NCI-H2107 treated with DMSO at 0.1 percent for 48 hours (cell line): ENCODE measurements at regions not wholly inside any gene's neighbourhood (a gene's known extent, or its start where the extent isn't known, plus 50 kb on each side); places are given as distances from the start of the nearest gene placed in this dataset.
"Not testable (repeated sequence)": the region's sequence is repeated elsewhere in the genome, so short reads cannot be mapped to it uniquely, and the experiment has no call there.

Experiments
- DNase-seq: peaks from one replicate; lab custom pipeline; 2025; ENCODE audit not compliant: unreplicated experiment; lab: John Stamatoyannopoulos, UW

DNA sequence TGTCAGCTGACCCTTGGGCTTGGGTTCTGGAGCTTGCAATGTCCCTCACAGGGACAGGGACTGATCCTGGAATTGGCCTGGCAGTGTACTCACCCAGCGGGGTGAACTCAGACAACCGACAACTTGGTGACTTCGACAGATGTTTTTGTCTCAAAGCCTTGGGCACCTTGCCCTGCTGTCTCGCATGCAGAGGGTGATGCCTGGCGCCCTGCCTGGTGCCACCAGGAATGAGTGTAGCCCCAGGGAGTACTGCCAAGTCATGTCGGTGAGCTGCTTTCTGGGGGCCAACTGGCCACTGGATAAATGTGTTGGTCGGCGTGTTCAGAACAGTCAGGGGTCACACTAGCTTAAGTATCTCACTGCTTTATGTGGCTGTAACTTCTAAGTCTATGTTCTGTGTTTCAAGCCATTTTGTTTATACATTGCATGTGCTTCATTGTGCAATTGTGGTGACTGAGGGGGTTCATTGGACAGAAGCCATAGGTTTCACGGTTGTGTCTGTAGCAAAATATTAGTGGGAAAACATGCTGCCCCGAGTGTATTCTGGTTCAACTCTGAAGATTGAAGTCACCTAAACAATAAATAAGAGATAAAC lies 96.3 kb upstream of the TNFSF11 start:
- no peak for DNase-seq

- DNase-seq, result peak; percentile 10
Measured at GRCh38 chr13:42478531-42479156, 95.3 kb upstream of the TNFSF11 start.

DNA sequence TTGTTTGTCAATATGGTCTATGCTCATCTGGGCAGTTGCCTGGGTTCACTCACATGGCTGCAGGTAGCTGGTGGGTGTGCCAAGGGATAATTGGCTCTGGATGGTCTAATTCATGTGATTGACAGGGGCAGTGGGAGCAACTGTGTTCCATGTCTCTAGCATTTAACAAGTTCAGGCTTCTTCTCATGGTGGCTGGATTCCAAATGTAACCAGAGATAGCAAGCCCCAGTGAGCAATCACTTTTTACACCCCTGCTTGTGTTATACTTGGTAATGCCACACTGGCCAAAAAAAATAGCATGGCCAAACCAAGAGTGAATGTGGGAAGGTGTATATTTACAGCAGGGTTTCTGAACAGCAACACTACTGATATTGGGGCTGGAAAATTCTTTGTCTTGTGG lies 89.6 kb upstream of the TNFSF11 start:
- no peak for DNase-seq

DNA sequence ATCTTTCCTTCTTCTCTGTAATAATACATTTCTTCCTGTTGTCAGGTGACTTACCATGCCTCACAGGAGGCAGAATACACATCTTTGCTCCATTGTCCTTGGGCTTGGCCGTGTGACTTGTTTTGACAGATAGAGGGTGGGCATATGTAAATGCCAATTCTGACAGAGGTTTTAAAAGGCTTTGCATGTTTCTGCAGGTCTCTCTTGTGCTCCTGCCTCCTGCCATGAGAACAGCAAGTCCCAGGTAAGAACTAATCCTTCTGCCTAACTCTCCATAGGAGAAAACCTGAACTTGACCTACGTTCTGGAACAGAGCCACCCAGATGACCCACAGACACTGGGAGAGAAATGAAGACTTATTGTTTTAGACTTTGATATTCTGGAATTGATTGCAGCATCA lies 88.7 kb upstream of the TNFSF11 start:
- DNase-seq, result no peak

DNA sequence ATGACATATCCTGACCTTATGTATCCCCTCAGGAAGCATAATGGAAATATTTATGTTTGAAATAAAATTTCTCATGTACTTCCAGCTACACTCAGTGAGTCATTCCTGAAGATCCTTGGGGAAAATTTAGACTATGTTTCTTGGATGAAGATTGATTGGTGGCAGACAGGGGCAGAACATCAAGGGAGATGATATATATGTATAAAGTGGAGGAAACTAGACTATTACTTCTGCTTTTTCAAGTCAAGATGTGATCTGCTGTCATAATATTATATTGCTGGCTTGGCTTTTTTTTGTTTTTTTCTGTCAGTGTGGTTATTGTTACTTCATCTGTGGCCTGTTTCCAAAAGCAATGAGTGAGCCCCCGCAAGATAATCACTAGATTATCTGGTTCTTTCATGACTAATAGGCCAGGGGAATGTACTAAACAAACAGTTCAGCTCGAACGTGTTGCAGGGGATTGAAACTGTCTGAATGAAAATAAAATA lies 87.2 kb upstream of the TNFSF11 start:
- DNase-seq, result no peak

GRCh38 chr13:42487221-42487620 lies 86.7 kb upstream of the TNFSF11 start:
- DNase-seq, result no peak

GRCh38 chr13:42490676-42491075 lies 83.3 kb upstream of the TNFSF11 start:
- no peak for DNase-seq

- DNase-seq, result no peak
Measured at GRCh38 chr13:42492372-42492920, 81.5 kb upstream of the TNFSF11 start.

GRCh38 chr13:42494157-42494556 lies 79.8 kb upstream of the TNFSF11 start:
- no peak for DNase-seq

GRCh38 chr13:42495255-42495654 lies 78.7 kb upstream of the TNFSF11 start:
- DNase-seq, result no peak

GRCh38 chr13:42495751-42496150 lies 78.2 kb upstream of the TNFSF11 start:
- DNase-seq, result no peak

- not testable (repeated sequence) for DNase-seq
Measured at GRCh38 chr13:42496926-42497554, 76.9 kb upstream of the TNFSF11 start.

DNA sequence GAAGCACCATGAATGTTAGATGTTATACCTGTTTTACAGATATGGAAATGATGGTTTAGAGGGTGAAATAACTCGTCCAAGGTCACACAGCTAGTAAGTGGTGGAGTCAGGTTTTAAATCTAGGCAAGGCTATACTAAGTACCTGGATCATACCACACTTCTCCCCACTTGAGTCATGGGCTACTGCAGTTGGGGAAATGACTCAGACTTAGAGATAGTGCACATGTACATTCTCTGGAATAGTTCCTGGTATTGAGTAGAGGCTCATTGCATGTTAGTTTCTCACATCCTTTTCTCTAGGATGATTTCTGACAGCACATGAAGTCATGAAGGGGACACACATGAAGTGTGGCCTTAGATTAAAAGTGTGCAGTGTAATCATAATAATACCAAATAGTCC lies 76.2 kb upstream of the TNFSF11 start:
- DNase-seq, result no peak

DNA sequence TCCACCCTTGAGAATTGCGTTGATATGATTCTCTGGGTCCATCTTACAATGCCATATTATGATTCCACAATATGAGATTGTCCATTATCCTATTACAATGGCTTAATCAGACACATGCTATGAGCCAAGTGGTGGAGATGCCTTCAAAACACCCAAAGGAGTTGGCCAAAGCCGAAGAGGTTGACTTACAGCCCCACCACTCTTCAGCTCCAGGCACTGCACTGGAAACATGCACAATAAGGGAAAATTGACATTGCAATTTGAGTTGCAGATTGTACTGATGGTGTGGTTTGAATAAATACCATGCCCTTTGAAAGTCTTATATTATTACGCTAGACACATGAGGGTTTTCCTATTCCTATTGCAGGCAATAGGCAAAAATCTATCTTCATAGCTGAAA lies 75.4 kb upstream of the TNFSF11 start:
- DNase-seq, result no peak
